ENCODE measurements at regions not wholly inside any gene's neighbourhood (a gene's known extent, or its start where the extent isn't known, plus 50 kb on each side); places are given as distances from the start of the nearest gene placed in this dataset.
"Not testable (repeated sequence)": the region's sequence is repeated elsewhere in the genome, so short reads cannot be mapped to it uniquely, and the experiment has no call there.

DNA sequence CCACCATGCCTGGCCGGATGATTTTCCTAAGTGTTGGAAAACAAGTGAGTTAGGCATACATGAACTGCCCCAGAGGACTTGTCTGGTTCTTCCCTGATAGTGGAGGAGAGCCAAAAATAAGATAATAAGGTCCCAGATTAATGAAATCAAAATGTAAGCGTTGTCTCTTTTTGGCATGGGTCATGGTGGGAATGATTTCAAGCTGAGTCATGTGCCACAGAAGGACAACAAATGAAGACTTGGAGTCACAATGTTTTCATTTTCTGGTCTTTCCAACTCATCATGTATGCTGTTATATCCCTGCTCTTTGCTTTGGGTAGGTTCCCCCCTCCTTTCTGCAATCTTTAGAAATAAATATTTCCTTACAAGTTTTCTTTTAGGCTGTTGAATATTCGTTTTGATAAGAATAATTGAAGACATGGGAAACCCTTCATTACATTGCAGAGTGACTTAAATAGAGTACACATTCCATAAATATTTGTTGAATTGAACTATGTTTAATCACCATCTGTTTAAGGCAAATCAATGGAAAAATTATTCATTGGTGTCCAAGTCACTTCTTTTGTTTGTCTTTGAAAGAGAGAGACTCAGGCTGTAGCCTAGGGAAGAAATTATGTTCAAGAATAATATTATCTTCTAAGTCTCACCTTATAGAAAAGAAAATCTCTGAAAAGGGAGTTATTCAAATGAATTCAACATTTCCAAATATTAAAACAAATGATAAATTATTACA, 196.3 kb downstream of the CSNK1G3 start:
- peak; percentile 29 for DNase-seq (ENCODE audit: low spot score)

- DNase-seq (ENCODE audit: low spot score) = no peak
Observed at GRCh38 chr5:123706531-123706930, 194.6 kb downstream of the CSNK1G3 start.

DNA sequence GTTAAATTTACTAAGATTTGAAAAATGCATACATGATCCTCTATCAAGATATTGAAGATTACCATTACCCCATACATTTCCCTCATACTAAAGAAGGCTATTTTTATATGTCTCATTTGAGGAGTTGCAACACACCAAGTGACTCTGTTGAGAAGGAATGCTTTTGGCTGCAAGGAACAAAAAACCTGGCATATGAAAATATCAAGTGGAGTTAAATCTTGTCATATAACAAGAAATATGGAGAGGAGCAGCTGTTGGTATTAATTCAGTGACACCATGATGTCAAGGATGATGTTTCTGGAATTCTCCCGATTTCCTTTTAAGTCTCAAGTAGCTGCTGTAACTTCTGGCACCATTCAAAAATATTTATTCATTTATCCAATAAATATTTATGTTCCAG, 193.8 kb downstream of the CSNK1G3 start:
- no peak for DNase-seq (ENCODE audit: low spot score)

- no peak for DNase-seq (ENCODE audit: low spot score)
Observed at GRCh38 chr5:123701511-123702200, 189.7 kb downstream of the CSNK1G3 start.

DNA sequence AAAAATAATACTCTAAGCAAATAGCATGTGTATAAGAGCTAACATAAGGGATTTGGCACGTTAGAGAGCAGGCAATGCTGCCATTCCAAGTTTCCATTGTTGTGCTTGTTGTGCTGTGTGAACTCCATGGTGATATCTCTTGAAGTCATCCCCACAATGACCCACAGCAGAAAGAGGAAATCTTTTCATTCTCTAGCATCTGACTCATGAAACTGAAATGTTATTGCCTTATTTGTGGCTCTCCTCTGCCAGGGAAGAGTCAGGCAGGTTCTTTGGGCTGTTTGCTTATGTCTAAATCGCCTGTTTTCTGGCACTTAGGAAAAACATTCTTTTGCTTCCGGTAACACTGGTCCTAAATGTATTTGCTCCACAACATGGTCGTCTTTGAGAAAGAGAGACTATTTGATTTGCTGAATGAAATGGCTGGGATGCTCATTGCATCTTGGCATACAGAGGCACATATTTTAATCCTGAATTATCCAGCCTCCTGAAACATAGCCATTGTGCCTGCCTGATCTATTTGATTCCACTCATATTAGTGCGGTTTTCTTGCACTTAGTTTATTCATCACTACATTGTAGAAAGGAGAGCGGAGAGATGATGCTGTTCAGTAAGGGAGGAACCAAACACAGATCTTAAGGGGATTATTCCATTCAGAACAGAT, 188.8 kb downstream of the CSNK1G3 start:
- DNase-seq (ENCODE audit: low spot score) = peak; percentile 77

DNA sequence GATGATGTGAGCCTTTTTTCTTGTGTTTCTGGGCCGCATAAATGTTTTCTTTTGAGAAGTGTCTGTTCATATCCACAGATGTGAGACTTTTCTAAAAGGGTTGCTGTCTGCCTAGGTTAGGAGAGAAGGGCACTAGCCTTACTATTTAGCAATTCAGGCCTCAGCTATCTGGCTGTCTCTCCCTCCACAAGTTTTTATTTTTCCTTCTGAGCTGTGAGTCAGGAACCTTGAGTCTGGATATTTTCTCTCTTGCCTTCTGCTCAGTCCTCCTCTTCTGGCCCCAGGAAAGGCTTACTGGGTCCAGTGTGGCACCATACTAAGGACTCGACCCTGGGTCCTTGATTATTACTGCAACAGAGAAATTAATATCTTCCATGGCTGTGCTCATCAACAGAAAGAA, 187.6 kb downstream of the CSNK1G3 start:
- no peak for DNase-seq (ENCODE audit: low spot score)

DNA sequence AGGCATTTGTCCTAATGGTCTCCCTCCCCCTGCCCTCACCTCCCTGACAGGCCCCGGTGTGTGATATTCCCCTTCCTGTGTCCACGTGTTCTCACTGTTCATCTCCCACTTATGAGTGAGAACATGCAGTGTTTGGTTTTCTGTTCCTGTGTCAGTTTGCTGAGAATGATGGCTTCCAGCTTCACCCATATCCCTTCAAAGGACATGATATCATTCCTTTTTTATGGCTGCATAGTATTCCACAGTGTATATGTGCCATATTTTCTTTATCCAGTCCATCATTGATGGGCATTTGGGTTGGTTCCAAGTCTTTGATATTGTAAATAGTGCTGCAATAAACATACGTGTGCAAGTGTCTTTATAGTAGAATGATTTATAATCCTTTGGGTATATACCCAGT, 187.0 kb downstream of the CSNK1G3 start:
- not testable (repeated sequence) for DNase-seq (ENCODE audit: low spot score)

DNA sequence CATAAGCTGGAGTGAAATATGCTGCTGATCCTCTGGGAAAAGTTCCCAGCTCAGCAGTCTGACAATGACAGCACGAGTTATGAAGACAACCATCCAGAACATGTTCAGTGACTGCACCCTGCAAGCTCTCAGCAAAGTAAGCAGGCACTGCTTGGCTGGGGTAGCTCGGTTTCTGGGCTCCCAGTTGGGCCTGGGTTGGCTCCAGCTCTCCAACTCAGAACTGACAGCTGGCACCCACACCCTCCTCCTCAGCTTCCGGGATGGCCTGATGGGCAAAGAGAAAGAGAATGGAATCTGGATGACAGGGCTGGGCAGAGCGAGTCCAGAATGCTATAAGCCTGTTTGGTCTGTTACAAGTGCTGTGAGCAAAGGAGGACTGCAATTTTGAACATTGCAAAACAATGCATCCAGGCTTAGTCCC, 185.0 kb downstream of the CSNK1G3 start:
- DNase-seq (ENCODE audit: low spot score) = no peak

DNA sequence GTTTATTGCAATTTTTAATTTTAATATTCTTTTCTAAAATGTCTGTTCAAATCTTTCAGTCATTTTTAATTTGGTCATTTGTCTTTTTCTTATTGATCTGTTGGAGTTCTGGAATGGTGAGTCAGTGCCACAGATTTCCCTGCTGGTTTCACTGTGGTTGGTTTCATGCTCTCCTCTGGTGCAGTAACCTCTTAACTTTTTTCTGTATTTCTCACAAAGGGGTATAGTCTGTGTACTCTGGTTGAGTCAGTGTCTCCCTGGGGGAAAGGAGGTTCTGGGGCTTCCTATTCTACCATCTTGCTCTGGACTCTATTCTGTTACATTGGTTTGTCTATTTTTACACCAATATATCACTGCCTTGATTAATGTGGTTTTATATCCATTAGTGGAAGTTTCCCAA, 178.8 kb downstream of the CSNK1G3 start:
- no peak for DNase-seq (ENCODE audit: low spot score)

GRCh38 chr5:123681061-123681460, 169.1 kb downstream of the CSNK1G3 start:
- no peak for DNase-seq (ENCODE audit: low spot score)

DNA sequence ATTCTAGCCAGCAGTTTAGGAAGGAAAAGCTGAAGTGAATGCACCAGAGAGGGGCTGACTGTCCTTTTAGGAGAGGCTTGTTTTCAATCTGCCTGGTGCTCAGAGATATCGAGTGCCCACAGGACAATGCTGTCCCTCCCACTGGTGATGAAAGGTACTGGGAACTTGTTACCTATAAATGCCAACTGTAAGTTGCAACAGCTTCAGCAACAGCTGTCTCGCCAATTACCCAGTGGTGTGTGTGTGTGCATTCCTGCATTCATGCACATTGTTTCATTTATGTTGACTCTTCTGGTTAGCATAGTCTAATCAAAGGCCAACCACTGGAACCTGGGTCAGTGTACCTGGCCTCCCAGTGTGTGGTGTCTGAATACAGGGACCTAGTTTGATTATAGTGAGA, 161.1 kb downstream of the CSNK1G3 start:
- DNase-seq (ENCODE audit: low spot score) = no peak

GRCh38 chr5:123671711-123672456, 159.9 kb downstream of the CSNK1G3 start:
- no peak for DNase-seq (ENCODE audit: low spot score)

DNA sequence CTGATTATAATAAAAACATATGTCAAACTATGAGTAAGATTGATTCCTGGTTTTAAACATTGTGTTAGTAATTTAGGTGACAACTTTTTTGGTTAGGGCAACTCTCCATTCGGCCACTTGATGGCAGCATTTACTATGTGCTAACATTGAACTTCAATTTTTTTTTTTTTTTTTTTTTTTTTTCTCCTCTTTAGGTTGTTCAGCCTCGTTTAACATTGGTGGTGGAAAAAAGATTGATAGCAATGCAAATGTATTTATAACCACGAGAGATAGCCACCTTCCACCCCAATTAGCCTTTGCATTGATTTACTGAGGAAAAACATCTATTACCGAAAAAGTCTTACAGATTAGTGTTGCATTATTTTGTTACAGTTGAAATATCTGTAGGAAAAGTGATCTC, 159.1 kb downstream of the CSNK1G3 start:
- DNase-seq (ENCODE audit: low spot score) = peak; percentile 22

All from AG08396 (cell line).